Heart left ventricle (tissue), 13 donors: ENCODE measurements at regions not wholly inside any gene's neighbourhood (a gene's known extent, or its start where the extent isn't known, plus 50 kb on each side); places are given as distances from the start of the nearest gene placed in this dataset.

Experiments used
- CTCF ChIP-seq, 12 donors: fragments of 200-600 bp; sonication (generic) in 4 of 12; IDR thresholded peaks; one replicate each; pipeline versions ENCODE4 v1.5.0 to v1.8.0; 2018 to 2022; ENCODE audit warnings: antibody characterized with exemption in 12 of 12, mild to moderate bottlenecking in 5 of 12
- POLR2A ChIP-seq, 2 donors: fragments of 450-650 bp; IDR thresholded peaks; one replicate each; pipeline ENCODE4 v1.6.1; 2017; ENCODE audit warnings: antibody characterized with exemption in 2 of 2, mild to moderate bottlenecking in 2 of 2, moderate library complexity in 2 of 2
- donor health status: ischemic (EF 13 %, LVEDD 7.1; RV severe dilation, severe dysfunction).
- donor health status: DM: no; HTN: yes; CAD: no.
- donor health status: DM: no; HTN: no; CAD: no.
- donor health status: ischemic (EF 25% LVEDD 6.9; RV normal size, moderate dysfunction).
- donor health status: ischemic (EF 25% LVEDD 5.7; RV mildly dilated, moderate dysfunction).
- donor health status: ischemic (EF 35%, LVEDD 5.7; RV mildly dilated, moderate dysfunction).
- donor health status: nonischemic (EF 11% LVEDD 7.7; RV severe dilation, severe dysfunction).
- donor health status: DM: yes; HTN: yes; CAD: no.
- donor health status: PGD.
- donor health status: ischemic (EF 29% LVEDD 5.4; RV normal size, mild dysfunction).
- donor health status: nonischemic (EF 23%, LVEDD 6.1; RV moderate dilation, normal function).

GRCh38 chr2:368386-368785, 80.5 kb upstream of the ALKAL2 start:
- TF ChIP-seq CTCF (IDR thresholded peaks at IDR 0.05) (no peak), POLR2A (IDR thresholded peaks at IDR 0.05) (no peak)
